Femur (tissue), 1 donor: ENCODE measurements at regions not wholly inside any gene's neighbourhood (a gene's known extent, or its start where the extent isn't known, plus 50 kb on each side); places are given as distances from the start of the nearest gene placed in this dataset.

Source experiments
- DNase-seq: peaks from one replicate; pipeline ENCODE4 v3.0.0-alpha.2; 2017

- DNase-seq: no peak
Measured at GRCh38 chr2:136448986-136449780, 316.2 kb upstream of the THSD7B start.

- no peak for DNase-seq
Measured at GRCh38 chr2:136448432-136448831, 316.9 kb upstream of the THSD7B start.

- no peak for DNase-seq
Measured at GRCh38 chr2:136444323-136444722, 321.0 kb upstream of the THSD7B start.

- DNase-seq: no peak
Measured at GRCh38 chr2:136443661-136444060, 321.7 kb upstream of the THSD7B start.

- no peak for DNase-seq
Measured at GRCh38 chr2:136441979-136442714, 323.2 kb upstream of the THSD7B start.

- DNase-seq: no peak
Measured at GRCh38 chr2:136439064-136439676, 321.2 kb upstream of the CXCR4 start.

- DNase-seq: no peak
Measured at GRCh38 chr2:136437461-136437860, 319.5 kb upstream of the CXCR4 start.

GRCh38 chr2:136436936-136437335 is 319.0 kb upstream of the CXCR4 start:
- DNase-seq: no peak

GRCh38 chr2:136434251-136434715 is 316.3 kb upstream of the CXCR4 start:
- DNase-seq: no peak

- DNase-seq: no peak
Measured at GRCh38 chr2:136433261-136433660, 315.3 kb upstream of the CXCR4 start.

- no peak for DNase-seq
Measured at GRCh38 chr2:136424112-136424511, 306.2 kb upstream of the CXCR4 start.

- peak; percentile 77 for DNase-seq
Measured at GRCh38 chr2:136423516-136423996, 305.6 kb upstream of the CXCR4 start.

GRCh38 chr2:136422512-136422911 is 304.6 kb upstream of the CXCR4 start:
- DNase-seq: no peak

- DNase-seq: no peak
Measured at GRCh38 chr2:136420346-136420745, 302.4 kb upstream of the CXCR4 start.

- DNase-seq: no peak
Measured at GRCh38 chr2:136411946-136412345, 294.0 kb upstream of the CXCR4 start.

GRCh38 chr2:136410673-136411072 is 292.7 kb upstream of the CXCR4 start:
- no peak for DNase-seq

GRCh38 chr2:136408795-136409194 is 290.8 kb upstream of the CXCR4 start:
- no peak for DNase-seq

GRCh38 chr2:136407952-136408318 is 290.0 kb upstream of the CXCR4 start:
- DNase-seq: no peak

- DNase-seq: no peak
Measured at GRCh38 chr2:136407117-136407951, 289.4 kb upstream of the CXCR4 start.

GRCh38 chr2:136404925-136405324 is 287.0 kb upstream of the CXCR4 start:
- no peak for DNase-seq

GRCh38 chr2:136404176-136404575 is 286.2 kb upstream of the CXCR4 start:
- DNase-seq: peak; percentile 41

GRCh38 chr2:136402281-136402680 is 284.3 kb upstream of the CXCR4 start:
- no peak for DNase-seq
